Activated CD4-positive, alpha-beta T cell treated with anti-CD3 and anti-CD28 coated beads, Interleukin-2, amount 10 ng/mL, durations not matched to agents 7 days and 5 days (primary cell): ENCODE measurements at regions not wholly inside any gene's neighbourhood (a gene's known extent, or its start where the extent isn't known, plus 50 kb on each side); places are given as distances from the start of the nearest gene placed in this dataset.

ENCODE experiments used
- CTCF ChIA-PET: fragments of 350-600 bp; sonication (Branson Sonifier 250); formaldehyde crosslinking; loops from one replicate; lab custom pipeline; 2021; ENCODE audit warnings: antibody characterized with exemption; lab: Charles Lee
- POLR2A ChIA-PET: fragments of 350-600 bp; sonication (Branson Sonifier 250); formaldehyde crosslinking; loops from one replicate; lab custom pipeline; 2021; ENCODE audit warnings: antibody characterized with exemption; lab: Charles Lee
- DNase-seq: peaks from one replicate; pipeline ENCODE4 v3.0.0-alpha.2; 2020
- H3K27ac Mint-ChIP-seq: one replicate; pipeline ENCODE4 v1.8.0; 2021; ENCODE audit warnings: mild to moderate bottlenecking, moderate library complexity, mixed read lengths
- H3K27me3 Mint-ChIP-seq: one replicate; pipeline ENCODE4 v1.8.0; 2021; ENCODE audit warnings: mixed read lengths
- H3K36me3 Mint-ChIP-seq: one replicate; pipeline ENCODE4 v1.8.0; 2021; ENCODE audit warnings: low read depth, mixed read lengths
- H3K4me1 Mint-ChIP-seq: one replicate; pipeline ENCODE4 v1.8.0; 2021; ENCODE audit warnings: mixed read lengths
- H3K4me3 Mint-ChIP-seq: one replicate; pipeline ENCODE4 v1.8.0; 2021; ENCODE audit warnings: mild to moderate bottlenecking, moderate library complexity, mixed read lengths
- H3K9me3 Mint-ChIP-seq: one replicate; pipeline ENCODE4 v1.8.0; 2021; ENCODE audit warnings: mixed read lengths

GRCh38 chr12:107288414-107289127 is 195.2 kb upstream of the CRY1 start:
- Mint-ChIP-seq H3K4me1 (peaks cover 21% of the 10 kb centered on the region), H3K27me3 (no peaks in the 10 kb centered on the region), H3K27ac (no peak overlapping the region), H3K9me3 (peaks cover 4% of the 10 kb centered on the region), H3K36me3 (no peaks in the 10 kb centered on the region), H3K4me3 (no peak overlapping the region)
- DNase-seq, result no peak
- ChIA-PET CTCF (no interaction called here), POLR2A (no interaction called here)

GRCh38 chr12:107291018-107291417 is 197.7 kb upstream of the CRY1 start:
- no peak for DNase-seq
- POLR2A ChIA-PET, result no interaction called here
- Mint-ChIP-seq H3K27ac (no peak overlapping the region), H3K4me3 (no peak overlapping the region), H3K27me3 (no peaks in the 10 kb centered on the region), H3K36me3 (no peaks in the 10 kb centered on the region), H3K9me3 (no peaks in the 10 kb centered on the region), H3K4me1 (peaks cover 21% of the 10 kb centered on the region)
- CTCF ChIA-PET, result interaction anchor here (1.0 kb wide), 1 partner anchor 21 kb away, joined by 3 read pairs; no protein-coding TSS in a partner anchor

- Mint-ChIP-seq H3K36me3 (no peaks in the 10 kb centered on the region), H3K4me1 (peaks cover 10% of the 10 kb centered on the region), H3K9me3 (no peaks in the 10 kb centered on the region), H3K27ac (no peak overlapping the region), H3K4me3 (no peak overlapping the region), H3K27me3 (no peaks in the 10 kb centered on the region)
- ChIA-PET CTCF (interaction anchor here (1.1 to 1.2 kb wide), 4 partner anchors 10 to 26 kb away, joined by 3 to 5 read pairs (median 4); no protein-coding TSS in a partner anchor), POLR2A (interaction anchor here (0.6 kb wide), 1 partner anchor 11 kb away, joined by 3 read pairs; no protein-coding TSS in a partner anchor)
- no peak for DNase-seq
These were observed 203.3 kb upstream of the CRY1 start for GRCh38 chr12:107296681-107297089.

DNA sequence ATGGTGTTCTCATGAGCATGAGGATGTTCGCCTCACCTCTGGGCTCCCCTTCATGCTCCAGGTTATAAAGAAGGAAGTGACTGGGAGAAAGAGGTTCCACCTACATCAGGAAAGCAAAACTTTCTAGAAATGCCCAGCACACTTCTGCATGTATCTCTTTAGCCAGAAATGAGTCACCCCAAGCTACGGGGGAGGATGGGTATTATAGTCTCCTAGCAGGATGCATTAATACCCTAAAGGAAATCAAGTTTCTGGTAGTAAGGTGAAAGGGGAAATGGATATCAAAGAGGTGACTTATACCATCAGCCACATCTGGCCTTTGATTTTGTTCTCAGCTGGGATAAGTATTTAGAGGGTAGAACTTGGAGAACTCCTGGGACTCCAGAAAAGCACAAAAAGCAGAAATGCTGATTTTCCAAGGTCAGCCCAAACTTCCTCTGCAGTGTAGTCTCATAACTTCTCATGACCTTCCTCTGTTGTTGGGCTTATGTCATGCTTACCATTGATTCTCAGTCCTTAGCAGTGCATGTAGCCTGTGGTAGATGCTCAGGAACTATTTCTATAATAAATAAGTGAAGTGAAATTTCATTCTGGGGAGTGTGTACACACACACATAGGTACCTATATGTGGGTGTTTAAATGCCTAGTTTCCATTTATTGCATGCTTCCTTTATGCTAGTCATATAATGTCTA is 209.4 kb upstream of the CRY1 start:
- Mint-ChIP-seq H3K36me3 (no peaks in the 10 kb centered on the region), H3K4me3 (no peak overlapping the region), H3K4me1 (no peaks in the 10 kb centered on the region), H3K27me3 (peaks cover 7% of the 10 kb centered on the region), H3K27ac (no peak overlapping the region), H3K9me3 (peaks cover 2% of the 10 kb centered on the region)
- CTCF ChIA-PET, result interaction anchor here (0.6 kb wide), 1 partner anchor 84 kb away, joined by 4 read pairs; no protein-coding TSS in a partner anchor
- DNase-seq, result no peak
- POLR2A ChIA-PET, result interaction anchor here (0.5 kb wide), 1 partner anchor 22 kb away, joined by 3 read pairs; no protein-coding TSS in a partner anchor

DNA sequence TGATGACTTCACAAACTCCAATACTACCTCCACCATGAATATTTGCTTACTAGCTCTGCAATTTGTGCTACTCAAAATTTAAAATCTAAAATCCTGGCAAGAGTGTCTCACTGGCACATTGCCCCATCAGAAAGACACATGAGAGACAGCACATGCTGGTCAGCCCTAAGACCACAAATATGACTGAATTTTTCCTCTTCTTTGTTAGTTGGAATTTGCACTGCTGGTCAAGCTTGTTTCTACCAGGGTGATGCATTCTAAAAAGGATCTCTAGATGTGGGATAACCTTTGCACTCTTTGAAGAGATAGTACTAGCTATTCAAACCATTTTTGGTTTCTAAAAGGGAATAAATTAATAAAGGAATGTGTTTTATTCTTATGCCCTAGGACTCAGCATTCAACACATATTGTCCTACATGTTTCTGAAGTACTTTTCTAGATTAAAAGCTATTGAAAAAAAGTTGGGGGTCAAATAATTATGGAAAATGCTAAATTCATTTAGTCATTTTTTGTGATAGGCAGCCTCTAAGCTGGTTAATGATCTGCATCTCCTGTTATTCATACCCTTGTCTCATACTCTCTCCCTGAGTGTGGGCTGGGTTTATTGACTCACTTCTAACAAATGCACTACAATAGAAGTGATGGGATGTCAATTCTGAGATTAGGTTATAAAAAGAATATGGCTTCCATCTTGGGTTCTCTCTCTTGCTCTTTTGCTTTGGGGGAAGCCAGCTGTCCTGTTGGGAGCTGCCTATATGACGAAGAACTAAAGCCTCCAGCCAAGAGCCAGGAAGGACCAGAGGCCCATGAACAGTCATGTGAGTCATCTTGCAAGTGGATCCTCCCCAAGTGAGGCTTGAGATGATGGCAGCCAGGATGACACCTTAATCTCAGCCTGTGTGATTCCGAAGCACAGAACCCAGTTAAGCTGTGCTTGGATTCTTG is 211.5 kb upstream of the CRY1 start:
- ChIA-PET POLR2A (no interaction called here), CTCF (interaction anchor here (0.8 to 1.7 kb wide), 4 partner anchors 15 to 302 kb away, joined by 3 to 7 read pairs (median 3); no protein-coding TSS in a partner anchor)
- Mint-ChIP-seq H3K9me3 (peaks cover 2% of the 10 kb centered on the region), H3K27me3 (peaks cover 10% of the 10 kb centered on the region), H3K36me3 (no peaks in the 10 kb centered on the region), H3K27ac (no peak overlapping the region), H3K4me1 (peaks cover 18% of the 10 kb centered on the region), H3K4me3 (no peak overlapping the region)
- no peak for DNase-seq

DNA sequence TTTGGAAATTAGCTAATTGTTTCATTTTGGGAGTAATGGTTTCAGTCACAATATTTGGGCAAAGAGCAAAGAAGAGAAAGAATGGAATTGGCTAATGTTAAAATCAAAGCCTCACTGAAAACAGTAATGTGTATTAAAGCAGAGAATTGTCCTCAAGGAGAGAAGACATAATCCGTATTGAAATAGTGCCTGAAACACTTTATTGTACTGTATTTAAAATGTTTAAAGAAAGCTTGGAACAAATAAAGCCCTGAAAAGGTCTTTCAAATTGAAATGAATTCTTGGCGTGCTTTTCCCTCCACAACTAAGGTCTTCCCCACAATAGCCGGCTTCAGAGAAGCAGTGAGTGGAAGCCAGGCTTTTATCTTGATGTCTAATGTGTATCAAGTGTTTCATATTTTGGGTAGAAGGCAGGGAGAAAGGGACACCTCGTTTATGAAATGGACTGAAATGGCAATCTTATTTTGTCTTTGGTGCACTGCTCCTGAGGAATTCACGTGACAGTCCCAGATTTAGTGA is 212.9 kb upstream of the CRY1 start:
- POLR2A ChIA-PET, result no interaction called here
- Mint-ChIP-seq H3K4me3 (no peak overlapping the region), H3K27me3 (peaks cover 10% of the 10 kb centered on the region), H3K9me3 (peaks cover 2% of the 10 kb centered on the region), H3K27ac (no peak overlapping the region), H3K36me3 (no peaks in the 10 kb centered on the region), H3K4me1 (peaks cover 24% of the 10 kb centered on the region)
- CTCF ChIA-PET, result no interaction called here
- no peak for DNase-seq

DNA sequence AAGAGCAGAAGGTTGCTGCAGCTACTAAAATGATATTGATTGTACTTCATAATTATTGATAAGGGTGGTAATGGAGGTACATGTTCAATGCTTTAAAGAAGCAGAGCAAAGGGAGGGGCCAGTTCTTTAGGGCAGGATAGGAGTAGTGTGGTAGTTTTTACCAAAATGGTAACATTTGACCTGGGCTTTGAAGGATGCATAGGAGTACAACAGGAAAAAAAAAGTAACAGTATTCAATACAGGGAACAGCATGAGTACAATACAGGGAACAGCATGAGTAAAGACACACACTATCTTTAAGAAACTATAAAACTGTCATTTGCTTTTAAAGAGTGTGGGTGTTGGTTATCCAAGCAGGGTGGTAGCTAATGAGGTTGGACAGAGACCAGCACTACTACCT is 215.0 kb upstream of the CRY1 start:
- H3K27me3 Mint-ChIP-seq, result peaks cover 21% of the 10 kb centered on the region
- H3K9me3 Mint-ChIP-seq, result peaks cover 2% of the 10 kb centered on the region
- POLR2A ChIA-PET, result no interaction called here
- H3K27ac Mint-ChIP-seq, result no peak overlapping the region
- CTCF ChIA-PET, result interaction anchor here (1.3 to 1.5 kb wide), 3 partner anchors 12 to 299 kb away, joined by 3 read pairs; no protein-coding TSS in a partner anchor
- H3K4me3 Mint-ChIP-seq, result no peak overlapping the region
- no peaks in the 10 kb centered on the region for H3K36me3 Mint-ChIP-seq
- no peak for DNase-seq
- H3K4me1 Mint-ChIP-seq, result peaks cover 24% of the 10 kb centered on the region

GRCh38 chr12:107309020-107309419 is 215.7 kb upstream of the CRY1 start:
- Mint-ChIP-seq H3K27me3 (peaks cover 28% of the 10 kb centered on the region), H3K27ac (peak overlapping the region; percentile 73), H3K4me1 (peaks cover 24% of the 10 kb centered on the region), H3K9me3 (peaks cover 2% of the 10 kb centered on the region), H3K4me3 (no peak overlapping the region), H3K36me3 (no peaks in the 10 kb centered on the region)
- peak; percentile 69 for DNase-seq
- POLR2A ChIA-PET, result interaction anchor here (0.6 to 0.9 kb wide), 3 partner anchors 10 to 91 kb away, joined by 3 to 4 read pairs (median 3); no protein-coding TSS in a partner anchor
- CTCF ChIA-PET, result interaction anchor here (0.6 to 1.5 kb wide), 7 partner anchors 11 to 298 kb away, joined by 3 to 4 read pairs (median 3); no protein-coding TSS in a partner anchor

GRCh38 chr12:107310621-107311020 is 217.3 kb upstream of the CRY1 start:
- POLR2A ChIA-PET, result no interaction called here
- Mint-ChIP-seq H3K4me1 (peaks cover 24% of the 10 kb centered on the region), H3K4me3 (no peak overlapping the region), H3K27ac (no peak overlapping the region), H3K27me3 (peaks cover 43% of the 10 kb centered on the region), H3K9me3 (no peaks in the 10 kb centered on the region), H3K36me3 (no peaks in the 10 kb centered on the region)
- CTCF ChIA-PET, result interaction anchor here (1.3 to 1.8 kb wide), 3 partner anchors 14 to 25 kb away, joined by 3 to 5 read pairs (median 3); no protein-coding TSS in a partner anchor
- no peak for DNase-seq

DNA sequence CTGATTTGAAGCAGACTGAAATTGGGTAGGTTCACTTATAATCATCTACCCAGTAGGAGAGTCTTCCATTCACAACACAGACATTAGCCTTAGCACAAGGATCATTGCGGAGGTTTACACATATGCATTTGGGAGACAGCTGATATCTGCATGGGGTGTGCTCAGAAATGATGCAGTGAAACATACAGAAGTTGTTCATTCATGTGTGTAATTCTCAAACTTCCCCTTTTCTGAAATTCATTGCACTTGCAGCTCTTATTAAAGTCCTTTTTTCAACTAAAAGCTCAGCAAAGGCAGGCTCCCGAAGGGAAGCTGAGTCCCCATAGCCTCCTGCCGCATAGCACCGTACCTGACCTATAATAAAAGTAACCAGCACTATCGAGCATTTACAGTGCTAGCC is 218.3 kb upstream of the CRY1 start:
- Mint-ChIP-seq H3K4me1 (peaks cover 24% of the 10 kb centered on the region), H3K27me3 (peaks cover 48% of the 10 kb centered on the region), H3K4me3 (no peak overlapping the region), H3K27ac (no peak overlapping the region), H3K9me3 (no peaks in the 10 kb centered on the region), H3K36me3 (no peaks in the 10 kb centered on the region)
- ChIA-PET CTCF (interaction anchor here (0.8 to 1.8 kb wide), 4 partner anchors 12 to 26 kb away, joined by 3 read pairs; no protein-coding TSS in a partner anchor), POLR2A (no interaction called here)
- no peak for DNase-seq

- Mint-ChIP-seq H3K4me1 (peaks cover 32% of the 10 kb centered on the region), H3K27ac (no peak overlapping the region)
- CTCF ChIA-PET, result interaction anchor here (0.6 to 1.1 kb wide), 3 partner anchors 19 to 225 kb away, joined by 3 read pairs; partner anchors contain the start of gene CRY1
These were observed 224.6 kb upstream of the CRY1 start for GRCh38 chr12:107317751-107318555.

More at GRCh38 chr12:107317751-107318555, 224.6 kb upstream of the CRY1 start:
- peak overlapping the region; percentile 79 for H3K4me3 Mint-ChIP-seq
- H3K27me3 Mint-ChIP-seq, result peaks cover 37% of the 10 kb centered on the region
- DNase-seq, result peak; percentile 93
- POLR2A ChIA-PET, result interaction anchor here (0.5 kb wide), 1 partner anchor 906 kb away, joined by 3 read pairs; no protein-coding TSS in a partner anchor
- H3K9me3 Mint-ChIP-seq, result no peaks in the 10 kb centered on the region
- H3K36me3 Mint-ChIP-seq, result no peaks in the 10 kb centered on the region
